Lung (tissue), 11 donors: ENCODE measurements at regions not wholly inside any gene's neighbourhood (a gene's known extent, or its start where the extent isn't known, plus 50 kb on each side); places are given as distances from the start of the nearest gene placed in this dataset.

Source experiments
- ATAC-seq: fragments of 200-7000 bp; cut with Tn5 transposase; one replicate; pipeline ENCODE4 v1.9.1; 2020; ENCODE audit warnings: moderate number of reproducible peaks; ENCODE audit not compliant: insufficient read depth, low FRiP score
- DNase-seq, 3 donors: peaks; one replicate each; pipeline ENCODE4 v3.0.0-alpha.2; 2013 to 2017
- H3K27ac ChIP-seq, 2 donors: one replicate each; pipeline ENCODE4 v1.5.1; 2013; ENCODE audit warnings: mild to moderate bottlenecking in 2 of 2, moderate library complexity in 2 of 2, control low read depth in 1 of 2, inconsistent platforms in 1 of 2, low read depth in 1 of 2, low read length in 1 of 2
- H3K27me3 ChIP-seq, 3 donors: one replicate each; pipeline ENCODE4 v1.5.1; 2013; ENCODE audit warnings: low read length in 2 of 3; ENCODE audit not compliant: control insufficient read depth in 3 of 3, insufficient read depth in 3 of 3
- H3K36me3 ChIP-seq, 4 donors: one replicate each; pipeline ENCODE4 v1.5.1; 2013; ENCODE audit warnings: low read length in 4 of 4, mild to moderate bottlenecking in 1 of 4, moderate library complexity in 1 of 4; ENCODE audit not compliant: control insufficient read depth in 4 of 4, insufficient read depth in 4 of 4
- H3K4me1 ChIP-seq, 5 donors: one replicate each; pipeline ENCODE4 v1.5.1; 2013; ENCODE audit warnings: low read length in 5 of 5, mild to moderate bottlenecking in 2 of 5, moderate library complexity in 1 of 5; ENCODE audit not compliant: control insufficient read depth in 5 of 5, insufficient read depth in 5 of 5
- H3K4me3 ChIP-seq: one replicate; pipeline ENCODE4 v1.5.1; 2013; ENCODE audit warnings: mild to moderate bottlenecking, control low read depth, moderate library complexity
- H3K9ac ChIP-seq, 2 donors: one replicate each; pipeline ENCODE4 v1.5.1; 2013; ENCODE audit warnings: low read length in 2 of 2, control low read depth in 1 of 2; ENCODE audit not compliant: insufficient read depth in 1 of 2
- H3K9me3 ChIP-seq, 4 donors: one replicate each; pipeline ENCODE4 v1.5.1; 2013; ENCODE audit warnings: low read length in 3 of 4, mild to moderate bottlenecking in 1 of 4, moderate library complexity in 1 of 4; ENCODE audit not compliant: control insufficient read depth in 4 of 4, insufficient read depth in 3 of 4
- WGBS, 2 donors: extraction: QIAGEN DNeasy Blood & Tissue Kit; methylation state at CpG; one replicate each; pipeline ENCODE4 v1.1.7; 2013; 5-methylcytosine and 5-hydroxymethylcytosine counted together
- TF ChIP-seq, protein P1 (sequence below): IDR thresholded peaks from 2 replicates; pipeline ENCODE4 v1.5.1; 2012; ENCODE audit warnings: mild to moderate bottlenecking; ENCODE audit errors: control extremely low read depth, extremely low read depth
- donor health status: control.
- donor health status: control.
- donor health status: Bipolar disorder and iron deficiency.
- donor health status: healthy.
- donor health status: DM: yes; HTN: yes; CAD: no.

GRCh38 chr1:38336961-38337360 lies 290.4 kb upstream of the POU3F1 start:
- Histone ChIP-seq H3K4me1 (peaks cover 0 to 16% (median 7%) of the 10 kb centered on the region in 5 donors), H3K9ac (no peak overlapping the region), H3K4me3 (no peak overlapping the region), H3K9me3 (no peaks in the 10 kb centered on the region), H3K27ac (no peak overlapping the region), H3K36me3 (no peaks in the 10 kb centered on the region), H3K27me3 (peaks cover 0 to 8% (median 0%) of the 10 kb centered on the region in 3 donors)
- TF ChIP-seq, protein P1, sequence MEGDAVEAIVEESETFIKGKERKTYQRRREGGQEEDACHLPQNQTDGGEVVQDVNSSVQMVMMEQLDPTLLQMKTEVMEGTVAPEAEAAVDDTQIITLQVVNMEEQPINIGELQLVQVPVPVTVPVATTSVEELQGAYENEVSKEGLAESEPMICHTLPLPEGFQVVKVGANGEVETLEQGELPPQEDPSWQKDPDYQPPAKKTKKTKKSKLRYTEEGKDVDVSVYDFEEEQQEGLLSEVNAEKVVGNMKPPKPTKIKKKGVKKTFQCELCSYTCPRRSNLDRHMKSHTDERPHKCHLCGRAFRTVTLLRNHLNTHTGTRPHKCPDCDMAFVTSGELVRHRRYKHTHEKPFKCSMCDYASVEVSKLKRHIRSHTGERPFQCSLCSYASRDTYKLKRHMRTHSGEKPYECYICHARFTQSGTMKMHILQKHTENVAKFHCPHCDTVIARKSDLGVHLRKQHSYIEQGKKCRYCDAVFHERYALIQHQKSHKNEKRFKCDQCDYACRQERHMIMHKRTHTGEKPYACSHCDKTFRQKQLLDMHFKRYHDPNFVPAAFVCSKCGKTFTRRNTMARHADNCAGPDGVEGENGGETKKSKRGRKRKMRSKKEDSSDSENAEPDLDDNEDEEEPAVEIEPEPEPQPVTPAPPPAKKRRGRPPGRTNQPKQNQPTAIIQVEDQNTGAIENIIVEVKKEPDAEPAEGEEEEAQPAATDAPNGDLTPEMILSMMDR, result no peak
- DNase-seq (no peak), ATAC-seq (no peak)
- 70 to 78% methylated on average over 6 of the region's 6 CpGs for WGBS, 2 donors

GRCh38 chr1:38336301-38336923 lies 289.8 kb upstream of the POU3F1 start:
- H3K27me3 ChIP-seq, result peaks cover 0 to 8% (median 0%) of the 10 kb centered on the region in 3 donors
- peaks cover 0 to 16% (median 7%) of the 10 kb centered on the region in 5 donors for H3K4me1 ChIP-seq
- TF ChIP-seq, protein P1, result no peak
- H3K4me3 ChIP-seq, result no peak overlapping the region
- H3K9me3 ChIP-seq, result no peaks in the 10 kb centered on the region
- H3K36me3 ChIP-seq, result no peaks in the 10 kb centered on the region
- H3K9ac ChIP-seq, result no peak overlapping the region
- 68 to 86% methylated on average over 8 of the region's 8 CpGs for WGBS, 2 donors
- peak in 2 of 3 donors; percentile 65 to 74 for DNase-seq
- H3K27ac ChIP-seq, result no peak overlapping the region
- no peak for ATAC-seq

DNA sequence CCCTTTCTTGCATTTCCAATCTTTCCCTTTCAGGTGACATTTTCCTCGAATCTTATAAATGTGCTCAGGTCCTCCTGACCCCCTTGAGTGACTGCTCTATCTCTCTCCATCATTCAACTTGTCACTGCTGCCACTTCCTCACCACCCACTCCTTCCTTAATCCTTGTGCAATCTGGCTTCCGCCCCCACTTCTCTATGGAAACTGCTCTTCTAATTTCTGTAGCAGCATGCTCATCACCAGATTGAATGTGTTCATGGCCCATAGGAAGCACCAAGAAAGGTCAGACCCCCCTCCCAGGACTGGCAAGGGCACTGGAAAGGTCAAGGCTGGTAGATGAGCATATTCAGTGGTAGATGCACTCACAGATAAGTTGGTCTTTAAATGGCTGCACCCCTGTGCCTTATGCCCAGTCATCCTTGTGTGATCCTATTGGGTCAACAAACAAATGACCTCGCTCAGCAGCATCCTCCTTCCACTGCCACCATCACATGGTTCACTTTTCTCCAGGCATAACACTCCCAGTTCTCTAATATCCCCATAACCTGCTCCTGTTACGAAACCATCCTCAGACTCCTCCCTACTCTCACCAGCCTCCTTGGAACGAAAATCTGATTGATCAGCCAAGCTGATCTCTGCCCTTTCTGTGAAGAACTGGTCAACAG lies 288.5 kb upstream of the POU3F1 start:
- H3K4me1 ChIP-seq, result peaks cover 0 to 16% (median 7%) of the 10 kb centered on the region in 5 donors
- H3K36me3 ChIP-seq, result no peaks in the 10 kb centered on the region
- TF ChIP-seq, protein P1, result no peak
- no peaks in the 10 kb centered on the region for H3K9me3 ChIP-seq
- H3K4me3 ChIP-seq, result no peak overlapping the region
- WGBS, 2 donors, result 61 to 74% methylated on average over 5 of the region's 5 CpGs
- no peak overlapping the region for H3K9ac ChIP-seq
- ATAC-seq (peak; percentile 34), DNase-seq (no peak)
- peaks cover 0 to 2% (median 0%) of the 10 kb centered on the region in 3 donors for H3K27me3 ChIP-seq
- no peak overlapping the region for H3K27ac ChIP-seq
